Neural cell (in vitro differentiated cells): ENCODE measurements at regions not wholly inside any gene's neighbourhood (a gene's known extent, or its start where the extent isn't known, plus 50 kb on each side); places are given as distances from the start of the nearest gene placed in this dataset.

Experiments used
- H2AFZ ChIP-seq: fragments of 200-600, 300-800 bp; sonication (generic), shearing (Covaris generic); 2 replicates; pipeline ENCODE4 v1.6.0; 2014; ENCODE audit warnings: low read depth, mild to moderate bottlenecking, antibody characterized with exemption, low read length, moderate library complexity
- H3F3A ChIP-seq: fragments of 200-600 bp; shearing (Covaris generic); 2 replicates; pipeline ENCODE4 v1.6.1; 2016; ENCODE audit warnings: mild to moderate bottlenecking, moderate library complexity, mixed read lengths, antibody characterized with exemption, low read length; ENCODE audit not compliant: insufficient read depth, poor library complexity, severe bottlenecking
- H3K27ac ChIP-seq: fragments of 200-600, 300-800 bp; sonication (generic), shearing (Covaris generic); 2 replicates; pipeline ENCODE4 v1.5.1; 2014; ENCODE audit warnings: mild to moderate bottlenecking, low read length, moderate library complexity
- H3K27me3 ChIP-seq: fragments of 300-800, 200-600 bp; sonication (generic), shearing (Covaris generic); 2 replicates; pipeline ENCODE4 v1.6.0; 2014; ENCODE audit warnings: mild to moderate bottlenecking, low read depth, low read length, moderate library complexity; ENCODE audit not compliant: insufficient read depth
- H3K36me3 ChIP-seq: fragments of 300-800, 200-600 bp; sonication (generic), shearing (Covaris generic); 2 replicates; pipeline ENCODE4 v1.5.1; 2014; ENCODE audit warnings: mild to moderate bottlenecking, antibody characterized with exemption, low read length, moderate library complexity; ENCODE audit not compliant: insufficient read depth
- H3K4me2 ChIP-seq: fragments of 300-800, 200-600 bp; sonication (generic), shearing (Covaris generic); 2 replicates; pipeline ENCODE4 v1.6.0; 2014; ENCODE audit warnings: mild to moderate bottlenecking, low read length
- H3K4me3 ChIP-seq: fragments of 300-800, 200-600 bp; sonication (generic), shearing (Covaris generic); 2 replicates; pipeline ENCODE4 v1.5.1; 2014; ENCODE audit warnings: mild to moderate bottlenecking, low read length, moderate library complexity
- H3K79me2 ChIP-seq: fragments of 200-600 bp; shearing (Covaris generic); replicated peaks from 2 replicates; pipeline ENCODE4 v1.6.0; 2014; ENCODE audit warnings: mild to moderate bottlenecking, low read length, moderate library complexity; ENCODE audit not compliant: insufficient read depth
- H3K9ac ChIP-seq: fragments of 300-800, 200-600 bp; sonication (generic), shearing (Covaris generic); 2 replicates; pipeline ENCODE4 v1.6.1; 2016; ENCODE audit warnings: mild to moderate bottlenecking, low read length, mixed read lengths
- H3K9me2 ChIP-seq: fragments of 200-600 bp; shearing (Covaris generic); 2 replicates; pipeline ENCODE4 v1.6.1; 2016; ENCODE audit warnings: mild to moderate bottlenecking, low read length, mixed read lengths; ENCODE audit not compliant: insufficient read depth
- H3K9me3 ChIP-seq: fragments of 200-600, 300-800 bp; sonication (generic), shearing (Covaris generic); 2 replicates; pipeline ENCODE4 v1.6.1; 2016; ENCODE audit warnings: mild to moderate bottlenecking, mixed run types, low read length, moderate library complexity, mixed read lengths
- H4K20me1 ChIP-seq: fragments of 200-600 bp; shearing (Covaris generic); 2 replicates; pipeline ENCODE4 v1.6.1; 2016; ENCODE audit warnings: mild to moderate bottlenecking, mixed run types; ENCODE audit not compliant: insufficient read depth
- EP300 ChIP-seq: fragments of 450-650 bp; conservative IDR thresholded peaks from 2 replicates; pipeline ENCODE4 v1.6.1; 2014; ENCODE audit warnings: antibody characterized with exemption, mild to moderate bottlenecking, moderate library complexity; ENCODE audit not compliant: poor library complexity, severe bottlenecking
- EZH2 ChIP-seq: fragments of 200-600, 300-800 bp; shearing (Covaris generic), sonication (generic); IDR thresholded peaks from 2 replicates; pipeline ENCODE4 v1.6.1; 2014; ENCODE audit warnings: antibody characterized with exemption, low read length, borderline replicate concordance, mild to moderate bottlenecking; ENCODE audit not compliant: insufficient read depth, poor library complexity, severe bottlenecking
- MXI1 ChIP-seq: fragments of 450-650 bp; conservative IDR thresholded peaks from 2 replicates; pipeline ENCODE4 v1.6.1; 2014; ENCODE audit warnings: antibody characterized with exemption, mild to moderate bottlenecking; ENCODE audit not compliant: poor library complexity, severe bottlenecking
- POLR2AphosphoS5 ChIP-seq: IDR thresholded peaks from 2 replicates; pipeline ENCODE4 v1.6.1; 2012
- RAD21 ChIP-seq: fragments of 450-650 bp; conservative IDR thresholded peaks from 2 replicates; pipeline ENCODE4 v1.6.1; 2014; ENCODE audit warnings: antibody characterized with exemption, mild to moderate bottlenecking, moderate library complexity
- REST ChIP-seq: IDR thresholded peaks from 2 replicates; pipeline ENCODE4 v1.6.1; 2012; ENCODE audit warnings: borderline replicate concordance
- SMC3 ChIP-seq: fragments of 450-650 bp; conservative IDR thresholded peaks from 2 replicates; pipeline ENCODE4 v1.6.1; 2014; ENCODE audit warnings: antibody characterized with exemption, mild to moderate bottlenecking, moderate library complexity; ENCODE audit not compliant: poor library complexity
- TAF1 ChIP-seq: IDR thresholded peaks from 2 replicates; pipeline ENCODE4 v1.6.1; 2012; ENCODE audit warnings: low read depth
- TF ChIP-seq, protein P1 (sequence below): fragments of 450-650 bp; IDR thresholded peaks from 2 replicates; pipeline ENCODE4 v1.5.1; 2014; ENCODE audit warnings: antibody characterized with exemption, mild to moderate bottlenecking, moderate library complexity; ENCODE audit not compliant: poor library complexity, severe bottlenecking

- no peak for TF ChIP-seq SMC3
- no peak for TF ChIP-seq EZH2
- no peak for TF ChIP-seq REST
- TF ChIP-seq, protein P1, sequence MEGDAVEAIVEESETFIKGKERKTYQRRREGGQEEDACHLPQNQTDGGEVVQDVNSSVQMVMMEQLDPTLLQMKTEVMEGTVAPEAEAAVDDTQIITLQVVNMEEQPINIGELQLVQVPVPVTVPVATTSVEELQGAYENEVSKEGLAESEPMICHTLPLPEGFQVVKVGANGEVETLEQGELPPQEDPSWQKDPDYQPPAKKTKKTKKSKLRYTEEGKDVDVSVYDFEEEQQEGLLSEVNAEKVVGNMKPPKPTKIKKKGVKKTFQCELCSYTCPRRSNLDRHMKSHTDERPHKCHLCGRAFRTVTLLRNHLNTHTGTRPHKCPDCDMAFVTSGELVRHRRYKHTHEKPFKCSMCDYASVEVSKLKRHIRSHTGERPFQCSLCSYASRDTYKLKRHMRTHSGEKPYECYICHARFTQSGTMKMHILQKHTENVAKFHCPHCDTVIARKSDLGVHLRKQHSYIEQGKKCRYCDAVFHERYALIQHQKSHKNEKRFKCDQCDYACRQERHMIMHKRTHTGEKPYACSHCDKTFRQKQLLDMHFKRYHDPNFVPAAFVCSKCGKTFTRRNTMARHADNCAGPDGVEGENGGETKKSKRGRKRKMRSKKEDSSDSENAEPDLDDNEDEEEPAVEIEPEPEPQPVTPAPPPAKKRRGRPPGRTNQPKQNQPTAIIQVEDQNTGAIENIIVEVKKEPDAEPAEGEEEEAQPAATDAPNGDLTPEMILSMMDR: no peak
- TF ChIP-seq TAF1: no peak
- no peak for TF ChIP-seq RAD21
- no peak for TF ChIP-seq POLR2AphosphoS5
- no peak for TF ChIP-seq MXI1
- TF ChIP-seq EP300: no peak
These were observed 972.6 kb downstream of the KCNMA1 start for GRCh38 chr10:76665029-76665428.

GRCh38 chr10:76657337-76658012 lies 980.1 kb downstream of the KCNMA1 start:
- Histone ChIP-seq H3K36me3 (no peaks in the 10 kb centered on the region), H4K20me1 (no peaks in the 10 kb centered on the region), H3K27me3 (no peaks in the 10 kb centered on the region), H3K9me3 (peaks cover 8% of the 10 kb centered on the region), H2AFZ (no peak overlapping the region), H3K27ac (no peak overlapping the region), H3F3A (no peaks in the 10 kb centered on the region), H3K9ac (no peak overlapping the region), H3K79me2 (no peaks in the 10 kb centered on the region), H3K9me2 (no peaks in the 10 kb centered on the region), H3K4me2 (no peak overlapping the region), H3K4me3 (no peak overlapping the region)
- TF ChIP-seq, protein P1: no peak
- no peak for TF ChIP-seq REST
- TF ChIP-seq EZH2: no peak
- no peak for TF ChIP-seq MXI1
- no peak for TF ChIP-seq SMC3
- no peak for TF ChIP-seq TAF1

More at GRCh38 chr10:76665029-76665428, 972.6 kb downstream of the KCNMA1 start:
- Histone ChIP-seq H3K9ac (no peak overlapping the region), H3K27me3 (no peaks in the 10 kb centered on the region), H2AFZ (no peak overlapping the region), H3F3A (no peaks in the 10 kb centered on the region), H4K20me1 (no peaks in the 10 kb centered on the region), H3K4me2 (no peak overlapping the region), H3K9me3 (no peaks in the 10 kb centered on the region), H3K27ac (no peak overlapping the region), H3K9me2 (no peaks in the 10 kb centered on the region), H3K36me3 (no peaks in the 10 kb centered on the region), H3K79me2 (no peaks in the 10 kb centered on the region), H3K4me3 (no peak overlapping the region)
